ENCODE measurements at regions not wholly inside any gene's neighbourhood (a gene's known extent, or its start where the extent isn't known, plus 50 kb on each side); places are given as distances from the start of the nearest gene placed in this dataset.

DNA sequence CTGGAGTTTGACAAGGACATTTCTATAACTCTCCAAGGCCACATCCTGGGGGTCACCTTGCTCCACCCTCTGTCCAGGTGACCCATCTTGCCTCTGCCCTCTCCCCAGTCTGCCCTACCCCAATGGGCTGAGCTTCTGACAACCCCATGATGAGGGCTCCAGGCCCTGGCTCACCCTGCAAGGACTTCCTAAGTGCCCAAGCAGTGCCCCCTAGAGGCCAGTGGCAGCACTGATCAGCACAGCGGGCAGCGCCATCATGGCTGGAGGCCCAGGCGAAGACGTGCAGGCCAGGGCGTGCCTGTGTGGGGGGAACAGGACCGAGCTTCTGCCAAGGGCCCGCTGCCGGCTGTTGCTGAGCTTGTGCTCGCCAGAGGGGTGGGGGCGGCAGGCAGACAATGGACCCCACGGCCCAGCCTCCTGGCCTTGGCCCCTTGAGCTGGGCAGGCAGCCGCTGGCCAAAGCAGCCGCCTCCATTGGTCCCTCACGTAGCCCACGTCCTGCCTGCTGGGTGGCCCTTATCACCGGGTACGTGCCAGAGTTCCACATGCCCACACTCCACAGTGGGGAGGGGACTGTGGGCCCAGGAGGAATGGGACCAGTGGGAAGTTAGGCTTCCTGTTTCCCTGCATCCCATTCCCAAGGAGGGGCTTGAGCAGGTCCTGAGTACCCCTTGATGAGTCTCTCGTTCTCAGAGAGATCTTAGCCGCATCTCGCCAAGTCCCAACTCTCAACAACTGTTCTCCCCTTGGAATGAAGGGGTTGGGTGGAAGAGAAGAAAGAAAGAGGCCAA lies 64.3 kb downstream of the MRPL14 start:
- H3K9me3 ChIP-seq, result no peaks in the 10 kb centered on the region
- no peak for TF ChIP-seq POLR2A (IDR thresholded peaks at IDR 0.05)
- no peak for TF ChIP-seq EP300 (IDR thresholded peaks at IDR 0.05)
- no peak for TF ChIP-seq POLR2AphosphoS5 (IDR thresholded peaks at IDR 0.05)
- TF ChIP-seq, protein P1, sequence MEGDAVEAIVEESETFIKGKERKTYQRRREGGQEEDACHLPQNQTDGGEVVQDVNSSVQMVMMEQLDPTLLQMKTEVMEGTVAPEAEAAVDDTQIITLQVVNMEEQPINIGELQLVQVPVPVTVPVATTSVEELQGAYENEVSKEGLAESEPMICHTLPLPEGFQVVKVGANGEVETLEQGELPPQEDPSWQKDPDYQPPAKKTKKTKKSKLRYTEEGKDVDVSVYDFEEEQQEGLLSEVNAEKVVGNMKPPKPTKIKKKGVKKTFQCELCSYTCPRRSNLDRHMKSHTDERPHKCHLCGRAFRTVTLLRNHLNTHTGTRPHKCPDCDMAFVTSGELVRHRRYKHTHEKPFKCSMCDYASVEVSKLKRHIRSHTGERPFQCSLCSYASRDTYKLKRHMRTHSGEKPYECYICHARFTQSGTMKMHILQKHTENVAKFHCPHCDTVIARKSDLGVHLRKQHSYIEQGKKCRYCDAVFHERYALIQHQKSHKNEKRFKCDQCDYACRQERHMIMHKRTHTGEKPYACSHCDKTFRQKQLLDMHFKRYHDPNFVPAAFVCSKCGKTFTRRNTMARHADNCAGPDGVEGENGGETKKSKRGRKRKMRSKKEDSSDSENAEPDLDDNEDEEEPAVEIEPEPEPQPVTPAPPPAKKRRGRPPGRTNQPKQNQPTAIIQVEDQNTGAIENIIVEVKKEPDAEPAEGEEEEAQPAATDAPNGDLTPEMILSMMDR (IDR thresholded peaks at IDR 0.05), result peak in 1 of 2 donors; percentile 67
- WGBS, result 81% methylated on average over 9 of the region's 20 CpGs
- peak overlapping the region; percentile 50 for H3K27ac ChIP-seq
- H3K4me3 ChIP-seq, result no peak overlapping the region
- no peaks in the 10 kb centered on the region for H3K27me3 ChIP-seq
- no peak for DNase-seq (ENCODE audit: low spot score in 2 of 2)
- H3K36me3 ChIP-seq, result no peaks in the 10 kb centered on the region
- peaks cover 72% of the 10 kb centered on the region for H3K4me1 ChIP-seq

DNA sequence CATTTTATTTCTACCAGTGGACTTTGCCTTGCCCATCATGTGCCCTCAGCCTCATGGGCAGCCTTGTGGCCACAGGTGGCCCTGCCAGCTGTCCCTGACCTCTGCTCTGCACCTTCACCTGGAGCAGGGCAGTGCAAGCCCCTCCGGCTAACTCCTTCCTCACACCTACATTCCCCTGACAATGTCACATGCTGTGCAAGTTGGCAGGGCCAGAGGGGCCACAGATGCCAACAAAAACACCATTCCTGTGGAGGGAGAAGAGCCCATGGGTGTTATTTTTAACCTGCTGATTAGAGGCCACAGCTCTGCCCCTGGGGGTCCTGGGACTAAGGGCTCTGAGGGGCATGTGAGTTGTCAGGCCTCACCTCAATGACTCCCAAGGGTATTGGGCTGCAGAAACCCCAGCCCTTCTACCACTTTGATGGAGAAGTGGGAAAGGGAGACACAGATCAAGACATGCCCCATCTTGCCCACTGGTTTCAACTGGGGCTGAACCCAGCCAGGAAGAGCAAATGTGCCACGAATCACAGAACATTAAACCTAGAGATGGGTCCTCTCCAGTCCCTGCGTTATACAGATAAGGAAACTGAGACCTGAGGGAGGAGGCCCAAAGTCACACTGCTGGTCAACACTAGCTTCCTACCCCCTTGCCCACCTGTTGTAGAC lies 65.0 kb downstream of the MRPL14 start:
- Histone ChIP-seq H3K9me3 (no peaks in the 10 kb centered on the region), H3K27ac (peak overlapping the region; percentile 50), H3K36me3 (no peaks in the 10 kb centered on the region), H3K4me1 (peaks cover 77% of the 10 kb centered on the region), H3K27me3 (no peaks in the 10 kb centered on the region), H3K4me3 (no peak overlapping the region)
- no peak for DNase-seq (ENCODE audit: low spot score in 2 of 2)
- 36% methylated on average over 3 of the region's 3 CpGs for WGBS
- no peak for TF ChIP-seq EP300 (IDR thresholded peaks at IDR 0.05)
- no peak for TF ChIP-seq POLR2A (IDR thresholded peaks at IDR 0.05)
- TF ChIP-seq, protein P1 (IDR thresholded peaks at IDR 0.05), result no peak
- no peak for TF ChIP-seq POLR2AphosphoS5 (IDR thresholded peaks at IDR 0.05)

GRCh38 chr6:44061375-44062104 lies 65.7 kb downstream of the MRPL14 start:
- 62% methylated on average over 5 of the region's 5 CpGs for WGBS
- H3K36me3 ChIP-seq, result no peaks in the 10 kb centered on the region
- TF ChIP-seq EP300 (IDR thresholded peaks at IDR 0.05) (no peak), POLR2AphosphoS5 (IDR thresholded peaks at IDR 0.05) (no peak), POLR2A (IDR thresholded peaks at IDR 0.05) (no peak)
- TF ChIP-seq, protein P1 (IDR thresholded peaks at IDR 0.05), result no peak
- no peak overlapping the region for H3K4me3 ChIP-seq
- no peaks in the 10 kb centered on the region for H3K27me3 ChIP-seq
- DNase-seq (ENCODE audit: low spot score in 2 of 2), result no peak
- H3K9me3 ChIP-seq, result no peaks in the 10 kb centered on the region
- H3K4me1 ChIP-seq, result peaks cover 77% of the 10 kb centered on the region
- peak overlapping the region; percentile 15 for H3K27ac ChIP-seq

DNA sequence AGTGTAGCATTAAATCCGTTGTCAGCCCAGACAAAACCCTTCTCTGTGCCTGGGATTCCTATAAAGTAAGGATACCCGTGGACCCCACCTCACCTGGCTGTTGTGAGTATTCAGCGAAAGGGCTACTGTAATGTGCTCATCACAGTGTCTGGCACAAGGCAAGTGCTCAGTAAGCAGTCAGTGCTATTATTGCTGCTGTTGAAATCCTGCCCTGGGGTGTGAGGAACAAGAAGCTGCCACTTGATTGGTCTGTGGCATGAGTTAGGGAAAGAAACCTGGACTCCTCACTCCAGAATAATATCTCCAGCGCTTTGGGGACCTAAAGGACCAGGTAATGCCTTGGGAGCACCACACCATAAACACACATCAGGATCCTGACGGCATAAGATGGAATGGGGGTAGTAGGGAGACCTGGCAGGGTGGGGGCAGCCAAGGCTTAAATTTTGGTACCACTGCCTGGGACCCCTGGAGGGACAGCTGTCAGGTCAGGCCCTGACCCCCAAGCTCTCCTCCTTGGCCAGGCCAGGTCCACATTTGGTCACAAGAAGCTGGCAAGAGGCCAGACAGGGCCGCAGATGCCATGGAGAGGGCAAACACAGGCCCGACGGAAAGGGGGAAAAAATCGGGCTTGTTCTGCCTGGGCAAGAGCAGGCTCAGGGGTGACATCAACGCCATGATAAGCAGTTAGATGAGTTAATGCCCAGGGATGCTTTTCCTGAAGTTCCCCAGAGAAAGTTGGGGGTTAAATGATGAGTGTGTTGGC lies 66.5 kb downstream of the MRPL14 start:
- Histone ChIP-seq H3K27ac (no peak overlapping the region), H3K4me1 (peaks cover 77% of the 10 kb centered on the region)
- WGBS, result 91% methylated on average over 10 of the region's 10 CpGs

More for the DNA sequence above, 66.5 kb downstream of the MRPL14 start:
- no peaks in the 10 kb centered on the region for H3K9me3 ChIP-seq
- H3K4me3 ChIP-seq, result no peak overlapping the region
- TF ChIP-seq POLR2AphosphoS5 (IDR thresholded peaks at IDR 0.05), result no peak
- TF ChIP-seq POLR2A (IDR thresholded peaks at IDR 0.05), result no peak
- TF ChIP-seq EP300 (IDR thresholded peaks at IDR 0.05), result no peak
- TF ChIP-seq, protein P1 (IDR thresholded peaks at IDR 0.05), result no peak
- DNase-seq (ENCODE audit: low spot score in 2 of 2), result no peak
- no peaks in the 10 kb centered on the region for H3K36me3 ChIP-seq
- no peaks in the 10 kb centered on the region for H3K27me3 ChIP-seq
